GM10266 (cell line): ENCODE measurements at regions not wholly inside any gene's neighbourhood (a gene's known extent, or its start where the extent isn't known, plus 50 kb on each side); places are given as distances from the start of the nearest gene placed in this dataset.

ENCODE experiments used
- DNase-seq: peaks from one replicate; pipeline ENCODE4 v3.0.0; 2012; ENCODE audit errors: extremely low spot score
- CTCF ChIP-seq: IDR thresholded peaks from 2 replicates; pipeline ENCODE4 v1.5.1; 2012; ENCODE audit warnings: mild to moderate bottlenecking, low read depth; ENCODE audit not compliant: control insufficient read depth, insufficient read depth; ENCODE audit errors: missing control alignments

- no peak for TF ChIP-seq CTCF
- DNase-seq, result no peak
Observed at GRCh38 chr9:99760421-99760820, 61.3 kb upstream of the NR4A3 start.

- peak; percentile 42 for DNase-seq
- no peak for TF ChIP-seq CTCF
Observed at GRCh38 chr9:99762470-99762869, 59.2 kb upstream of the NR4A3 start.
